Activated CD8-positive, alpha-beta memory T cell treated with anti-CD3 and anti-CD28 coated beads, Interleukin-2, amount 50 U/mL, for 1 hour (primary cell): ENCODE measurements at regions not wholly inside any gene's neighbourhood (a gene's known extent, or its start where the extent isn't known, plus 50 kb on each side); places are given as distances from the start of the nearest gene placed in this dataset.

Experiments used
- DNase-seq: peaks from one replicate; pipeline ENCODE4 v3.0.0-alpha.2; 2020; ENCODE audit errors: extremely low read depth

GRCh38 chr7:10684606-10685005 is 289.1 kb upstream of the PHF14 start:
- DNase-seq: no peak

GRCh38 chr7:10685040-10685439 is 288.6 kb upstream of the PHF14 start:
- DNase-seq: no peak

- DNase-seq: no peak
Measured at GRCh38 chr7:10688544-10688943, 285.1 kb upstream of the PHF14 start.

GRCh38 chr7:10696064-10696463 is 277.6 kb upstream of the PHF14 start:
- no peak for DNase-seq

GRCh38 chr7:10703059-10703458 is 270.6 kb upstream of the PHF14 start:
- DNase-seq: no peak

- no peak for DNase-seq
Measured at GRCh38 chr7:10703981-10704380, 269.7 kb upstream of the PHF14 start.

GRCh38 chr7:10704653-10705052 is 269.0 kb upstream of the PHF14 start:
- no peak for DNase-seq

GRCh38 chr7:10706875-10707493 is 266.7 kb upstream of the PHF14 start:
- DNase-seq: no peak

GRCh38 chr7:10707519-10707918 is 266.2 kb upstream of the PHF14 start:
- no peak for DNase-seq

- DNase-seq: no peak
Measured at GRCh38 chr7:10708447-10708846, 265.2 kb upstream of the PHF14 start.

- DNase-seq: no peak
Measured at GRCh38 chr7:10718768-10719167, 254.9 kb upstream of the PHF14 start.

GRCh38 chr7:10720042-10720441 is 253.6 kb upstream of the PHF14 start:
- no peak for DNase-seq

- no peak for DNase-seq
Measured at GRCh38 chr7:10721289-10721688, 252.4 kb upstream of the PHF14 start.

GRCh38 chr7:10723832-10724231 is 249.8 kb upstream of the PHF14 start:
- DNase-seq: no peak

- no peak for DNase-seq
Measured at GRCh38 chr7:10724449-10724848, 249.2 kb upstream of the PHF14 start.

GRCh38 chr7:10727636-10728035 is 246.0 kb upstream of the PHF14 start:
- no peak for DNase-seq

GRCh38 chr7:10731253-10731773 is 242.4 kb upstream of the PHF14 start:
- DNase-seq: no peak

- DNase-seq: no peak
Measured at GRCh38 chr7:10733747-10734146, 239.9 kb upstream of the PHF14 start.

- DNase-seq: no peak
Measured at GRCh38 chr7:10734595-10734994, 239.1 kb upstream of the PHF14 start.

- no peak for DNase-seq
Measured at GRCh38 chr7:10739401-10739800, 234.3 kb upstream of the PHF14 start.

- DNase-seq: no peak
Measured at GRCh38 chr7:10740805-10741204, 232.9 kb upstream of the PHF14 start.

- DNase-seq: no peak
Measured at GRCh38 chr7:10756981-10757380, 216.7 kb upstream of the PHF14 start.

- DNase-seq: no peak
Measured at GRCh38 chr7:10759120-10759519, 214.6 kb upstream of the PHF14 start.

- no peak for DNase-seq
Measured at GRCh38 chr7:10767771-10768170, 205.9 kb upstream of the PHF14 start.
